Osteocyte (in vitro differentiated cells): ENCODE measurements at regions not wholly inside any gene's neighbourhood (a gene's known extent, or its start where the extent isn't known, plus 50 kb on each side); places are given as distances from the start of the nearest gene placed in this dataset.

Experiments used
- DNase-seq: peaks from one replicate; pipeline ENCODE4 v3.0.0; 2021; ENCODE audit warnings: mixed read lengths; ENCODE audit not compliant: unreplicated experiment; ENCODE audit errors: extremely low spot score
- H3K27ac Mint-ChIP-seq: one replicate; pipeline ENCODE4 v1.8.0; 2021; ENCODE audit warnings: mild to moderate bottlenecking, mixed read lengths; ENCODE audit not compliant: unreplicated experiment
- H3K27me3 Mint-ChIP-seq: one replicate; pipeline ENCODE4 v1.8.0; 2021; ENCODE audit warnings: mixed read lengths; ENCODE audit not compliant: unreplicated experiment
- H3K36me3 Mint-ChIP-seq: one replicate; pipeline ENCODE4 v1.8.0; 2021; ENCODE audit warnings: mixed read lengths; ENCODE audit not compliant: unreplicated experiment
- H3K4me1 Mint-ChIP-seq: one replicate; pipeline ENCODE4 v1.8.0; 2021; ENCODE audit warnings: mixed read lengths; ENCODE audit not compliant: unreplicated experiment
- H3K4me3 Mint-ChIP-seq: one replicate; pipeline ENCODE4 v1.8.0; 2021; ENCODE audit warnings: mild to moderate bottlenecking, moderate library complexity, mixed read lengths; ENCODE audit not compliant: unreplicated experiment
- H3K9me3 Mint-ChIP-seq: one replicate; pipeline ENCODE4 v1.8.0; 2021; ENCODE audit warnings: mixed read lengths; ENCODE audit not compliant: unreplicated experiment
- TF ChIP-seq, protein P1 (sequence below): fragments of 200-600 bp; sonication (generic); IDR thresholded peaks from 2 replicates; pipeline ENCODE4 v1.5.0; 2021; ENCODE audit warnings: antibody characterized with exemption, mild to moderate bottlenecking, moderate library complexity

GRCh38 chr18:34623557-34623956 is 86.5 kb upstream of the DTNA start:
- Mint-ChIP-seq H3K4me1 (peaks cover 2% of the 10 kb centered on the region), H3K9me3 (peaks cover 15% of the 10 kb centered on the region), H3K27me3 (no peaks in the 10 kb centered on the region), H3K27ac (no peak overlapping the region), H3K36me3 (no peaks in the 10 kb centered on the region), H3K4me3 (no peak overlapping the region)
- TF ChIP-seq, protein P1, sequence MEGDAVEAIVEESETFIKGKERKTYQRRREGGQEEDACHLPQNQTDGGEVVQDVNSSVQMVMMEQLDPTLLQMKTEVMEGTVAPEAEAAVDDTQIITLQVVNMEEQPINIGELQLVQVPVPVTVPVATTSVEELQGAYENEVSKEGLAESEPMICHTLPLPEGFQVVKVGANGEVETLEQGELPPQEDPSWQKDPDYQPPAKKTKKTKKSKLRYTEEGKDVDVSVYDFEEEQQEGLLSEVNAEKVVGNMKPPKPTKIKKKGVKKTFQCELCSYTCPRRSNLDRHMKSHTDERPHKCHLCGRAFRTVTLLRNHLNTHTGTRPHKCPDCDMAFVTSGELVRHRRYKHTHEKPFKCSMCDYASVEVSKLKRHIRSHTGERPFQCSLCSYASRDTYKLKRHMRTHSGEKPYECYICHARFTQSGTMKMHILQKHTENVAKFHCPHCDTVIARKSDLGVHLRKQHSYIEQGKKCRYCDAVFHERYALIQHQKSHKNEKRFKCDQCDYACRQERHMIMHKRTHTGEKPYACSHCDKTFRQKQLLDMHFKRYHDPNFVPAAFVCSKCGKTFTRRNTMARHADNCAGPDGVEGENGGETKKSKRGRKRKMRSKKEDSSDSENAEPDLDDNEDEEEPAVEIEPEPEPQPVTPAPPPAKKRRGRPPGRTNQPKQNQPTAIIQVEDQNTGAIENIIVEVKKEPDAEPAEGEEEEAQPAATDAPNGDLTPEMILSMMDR: no peak
- no peak for DNase-seq

GRCh38 chr18:34624551-34624950 is 85.5 kb upstream of the DTNA start:
- H3K27ac Mint-ChIP-seq: no peak overlapping the region

DNA sequence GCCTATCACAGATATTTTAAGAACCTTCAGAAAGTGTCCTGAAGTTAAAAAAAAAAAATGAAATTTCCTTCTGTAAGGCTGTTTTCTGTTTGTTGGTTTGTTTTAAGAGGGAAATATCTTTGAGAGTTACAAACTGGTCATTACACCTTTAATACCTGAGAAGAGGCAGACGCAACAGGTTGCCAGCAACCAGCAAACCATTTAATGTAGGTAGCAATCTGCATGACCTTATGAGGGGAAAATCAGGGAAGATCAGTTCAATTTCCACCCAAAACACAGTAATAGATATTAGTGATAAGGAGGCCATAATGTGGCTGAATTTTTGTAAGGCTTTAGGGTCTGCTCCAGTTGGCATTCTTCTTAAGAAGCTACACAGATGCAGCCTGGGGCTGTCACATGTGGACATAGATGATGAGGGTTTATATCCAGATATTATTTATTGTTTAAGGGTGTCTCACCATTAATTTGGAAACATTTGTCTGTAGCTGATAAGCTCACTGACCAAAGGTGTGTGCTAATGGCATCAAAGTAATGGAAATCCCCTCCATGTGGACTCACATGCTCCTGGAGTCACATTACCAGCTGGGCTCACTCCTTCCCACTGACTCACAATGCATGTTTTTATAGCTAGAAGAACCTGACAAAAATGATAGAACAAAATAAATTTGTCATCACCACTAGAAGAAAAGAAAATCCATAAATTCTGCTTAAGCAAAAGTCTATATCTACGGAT is 83.5 kb upstream of the DTNA start:
- no peak overlapping the region for H3K27ac Mint-ChIP-seq
- H3K36me3 Mint-ChIP-seq: no peaks in the 10 kb centered on the region
- H3K9me3 Mint-ChIP-seq: no peaks in the 10 kb centered on the region
- TF ChIP-seq, protein P1: no peak
- no peak overlapping the region for H3K4me3 Mint-ChIP-seq
- H3K27me3 Mint-ChIP-seq: no peaks in the 10 kb centered on the region
- DNase-seq: no peak
- H3K4me1 Mint-ChIP-seq: peaks cover 2% of the 10 kb centered on the region

More at GRCh38 chr18:34624551-34624950, 85.5 kb upstream of the DTNA start:
- peaks cover 2% of the 10 kb centered on the region for H3K4me1 Mint-ChIP-seq
- H3K4me3 Mint-ChIP-seq: no peak overlapping the region
- no peaks in the 10 kb centered on the region for H3K36me3 Mint-ChIP-seq
- TF ChIP-seq, protein P1: no peak
- DNase-seq: no peak
- H3K9me3 Mint-ChIP-seq: peaks cover 11% of the 10 kb centered on the region
- no peaks in the 10 kb centered on the region for H3K27me3 Mint-ChIP-seq

DNA sequence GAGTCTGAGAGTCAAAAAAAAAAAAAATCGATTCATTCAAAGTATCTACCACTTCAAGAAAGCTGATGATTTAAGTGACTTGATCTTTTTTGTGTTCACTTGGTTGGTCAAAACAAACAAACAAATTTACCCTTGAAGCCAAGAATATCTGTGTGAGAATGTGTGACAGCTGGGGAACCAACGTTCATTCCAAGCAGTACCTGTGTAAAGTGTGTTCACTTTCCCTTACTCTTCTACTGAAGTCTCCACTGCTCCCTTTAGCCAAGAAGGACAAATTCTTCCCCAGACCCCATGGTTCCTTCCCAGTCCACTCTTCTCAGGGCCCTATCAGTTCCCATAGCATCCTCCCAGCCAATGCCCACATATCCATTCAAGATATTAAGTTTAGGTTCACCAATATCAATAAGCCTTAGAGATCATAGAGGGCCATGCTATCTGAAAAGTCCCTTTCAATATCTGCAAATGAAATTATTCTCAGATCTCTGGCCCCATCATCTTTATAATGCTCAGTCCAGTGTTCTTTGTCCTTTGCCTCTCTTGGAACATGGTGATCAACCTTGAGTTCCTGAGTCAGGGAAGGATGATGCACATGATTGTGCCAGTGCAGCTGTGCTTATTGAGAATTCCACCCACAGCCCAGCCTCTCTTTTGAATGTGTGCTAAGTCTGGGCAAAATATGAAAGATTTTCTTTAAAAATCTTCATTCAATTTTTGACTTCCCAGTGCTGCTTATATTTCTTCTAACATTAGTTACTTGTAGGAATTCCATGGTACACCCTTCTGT is 82.8 kb upstream of the DTNA start:
- Mint-ChIP-seq H3K36me3 (no peaks in the 10 kb centered on the region), H3K4me3 (no peak overlapping the region), H3K4me1 (peaks cover 2% of the 10 kb centered on the region), H3K9me3 (no peaks in the 10 kb centered on the region), H3K27me3 (no peaks in the 10 kb centered on the region), H3K27ac (no peak overlapping the region)
- TF ChIP-seq, protein P1: no peak
- DNase-seq: no peak
